ENCODE measurements at regions not wholly inside any gene's neighbourhood (a gene's known extent, or its start where the extent isn't known, plus 50 kb on each side); places are given as distances from the start of the nearest gene placed in this dataset.

DNA sequence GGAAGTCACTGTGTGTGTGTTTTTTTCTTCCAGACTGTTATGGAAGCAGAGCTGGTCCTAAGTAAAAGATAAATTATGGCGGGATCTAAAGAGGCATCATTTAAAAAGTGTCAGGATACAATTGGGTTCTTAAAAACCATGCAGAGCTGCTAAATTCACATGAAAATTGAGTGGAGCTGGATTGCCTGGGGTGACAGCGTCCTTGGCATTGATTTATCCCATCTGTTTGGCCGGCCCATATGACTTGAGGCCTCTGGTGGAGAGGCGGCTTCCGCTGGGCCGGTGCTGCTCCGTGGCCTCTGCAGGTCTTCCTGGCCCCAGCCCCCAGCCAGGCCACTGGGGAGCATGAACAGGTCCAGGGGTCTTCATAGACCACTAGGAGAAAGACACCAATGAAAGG is 165.5 kb downstream of the GLI2 start (continued):
- TF ChIP-seq RFXAP (CRISPR knock-in tag; IDR thresholded peaks at IDR 0.05; ENCODE audit: borderline replicate concordance) = no peak
- no peak for TF ChIP-seq ZNF660 (CRISPR knock-in tag; IDR thresholded peaks at IDR 0.05; ENCODE audit: borderline replicate concordance, low read depth)
- no peak for TF ChIP-seq CHD2 (IDR thresholded peaks at IDR 0.05; ENCODE audit: low read depth, low read length)

DNA sequence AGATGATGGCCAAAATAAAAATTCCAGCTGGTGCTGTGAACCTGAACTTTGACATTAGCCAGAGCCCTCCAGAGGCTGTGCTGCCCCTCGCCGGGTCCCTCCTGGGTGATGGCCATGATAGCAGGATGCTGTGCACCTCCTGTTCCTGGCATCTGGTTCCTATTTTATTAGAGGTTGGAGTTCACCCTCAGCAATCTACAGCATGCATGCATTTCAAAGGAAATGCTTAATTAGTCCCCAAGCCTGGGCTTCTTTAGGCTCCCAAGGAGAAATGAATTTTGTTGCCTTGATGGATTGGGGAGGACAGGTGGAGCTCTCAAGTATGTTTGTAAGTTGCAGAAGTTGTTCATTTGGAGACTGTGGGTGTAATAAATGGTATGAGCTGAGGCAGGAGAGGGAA is 166.9 kb downstream of the GLI2 start:
- no TSS peak for BruUV-seq (replicated peaks)

More for the DNA sequence above, 166.9 kb downstream of the GLI2 start:
- peaks cover 5 to 49% of the 10 kb centered on the region in 2 experiments for H3K27me3 ChIP-seq (ENCODE audit: control insufficient read depth in 1 of 2, insufficient read depth in 2 of 2, low read length in 2 of 2)
- H2AFZ ChIP-seq (ENCODE audit: low read length) = no peak overlapping the region
- H3K9me3 ChIP-seq (ENCODE audit: low read length) = no peaks in the 10 kb centered on the region
- no peak for ATAC-seq
- intact Hi-C loops (cut with micrococcal nuclease; ENCODE audit: unreplicated experiment) (no loop called here), in situ Hi-C loops (cut with HindIII; ENCODE audit: extremely low pct_ligation_motif_present, low pct_unique_long_range_greater_than_20kb) (no loop called here)
- H3K9ac ChIP-seq (ENCODE audit: insufficient read depth, low read depth, low read length) = no peak overlapping the region
- TF ChIP-seq, protein P1, sequence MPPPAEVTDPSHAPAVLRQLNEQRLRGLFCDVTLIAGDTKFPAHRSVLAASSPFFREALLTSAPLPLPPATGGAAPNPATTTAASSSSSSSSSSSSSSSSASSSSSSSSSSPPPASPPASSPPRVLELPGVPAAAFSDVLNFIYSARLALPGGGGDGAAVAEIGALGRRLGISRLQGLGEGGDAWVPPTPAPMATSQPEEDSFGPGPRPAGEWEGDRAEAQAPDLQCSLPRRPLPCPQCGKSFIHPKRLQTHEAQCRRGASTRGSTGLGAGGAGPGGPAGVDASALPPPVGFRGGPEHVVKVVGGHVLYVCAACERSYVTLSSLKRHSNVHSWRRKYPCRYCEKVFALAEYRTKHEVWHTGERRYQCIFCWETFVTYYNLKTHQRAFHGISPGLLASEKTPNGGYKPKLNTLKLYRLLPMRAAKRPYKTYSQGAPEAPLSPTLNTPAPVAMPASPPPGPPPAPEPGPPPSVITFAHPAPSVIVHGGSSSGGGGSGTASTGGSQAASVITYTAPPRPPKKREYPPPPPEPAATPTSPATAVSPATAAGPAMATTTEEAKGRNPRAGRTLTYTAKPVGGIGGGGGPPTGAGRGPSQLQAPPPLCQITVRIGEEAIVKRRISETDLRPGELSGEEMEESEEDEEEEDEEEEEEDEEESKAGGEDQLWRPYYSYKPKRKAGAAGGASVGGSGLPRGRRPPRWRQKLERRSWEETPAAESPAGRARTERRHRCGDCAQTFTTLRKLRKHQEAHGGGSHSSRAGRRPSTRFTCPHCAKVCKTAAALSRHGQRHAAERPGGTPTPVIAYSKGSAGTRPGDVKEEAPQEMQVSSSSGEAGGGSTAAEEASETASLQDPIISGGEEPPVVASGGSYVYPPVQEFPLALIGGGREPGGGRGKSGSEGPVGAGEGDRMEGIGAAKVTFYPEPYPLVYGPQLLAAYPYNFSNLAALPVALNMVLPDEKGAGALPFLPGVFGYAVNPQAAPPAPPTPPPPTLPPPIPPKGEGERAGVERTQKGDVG (CRISPR knock-in tag; IDR thresholded peaks at IDR 0.05; ENCODE audit: borderline replicate concordance) = no peak
- no peak for TF ChIP-seq SNAI1 (CRISPR knock-in tag; IDR thresholded peaks at IDR 0.05; ENCODE audit: borderline replicate concordance)
- TF ChIP-seq, protein P2, sequence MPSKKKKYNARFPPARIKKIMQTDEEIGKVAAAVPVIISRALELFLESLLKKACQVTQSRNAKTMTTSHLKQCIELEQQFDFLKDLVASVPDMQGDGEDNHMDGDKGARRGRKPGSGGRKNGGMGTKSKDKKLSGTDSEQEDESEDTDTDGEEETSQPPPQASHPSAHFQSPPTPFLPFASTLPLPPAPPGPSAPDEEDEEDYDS (CRISPR knock-in tag; IDR thresholded peaks at IDR 0.05) = no peak
- TF ChIP-seq, protein P3, sequence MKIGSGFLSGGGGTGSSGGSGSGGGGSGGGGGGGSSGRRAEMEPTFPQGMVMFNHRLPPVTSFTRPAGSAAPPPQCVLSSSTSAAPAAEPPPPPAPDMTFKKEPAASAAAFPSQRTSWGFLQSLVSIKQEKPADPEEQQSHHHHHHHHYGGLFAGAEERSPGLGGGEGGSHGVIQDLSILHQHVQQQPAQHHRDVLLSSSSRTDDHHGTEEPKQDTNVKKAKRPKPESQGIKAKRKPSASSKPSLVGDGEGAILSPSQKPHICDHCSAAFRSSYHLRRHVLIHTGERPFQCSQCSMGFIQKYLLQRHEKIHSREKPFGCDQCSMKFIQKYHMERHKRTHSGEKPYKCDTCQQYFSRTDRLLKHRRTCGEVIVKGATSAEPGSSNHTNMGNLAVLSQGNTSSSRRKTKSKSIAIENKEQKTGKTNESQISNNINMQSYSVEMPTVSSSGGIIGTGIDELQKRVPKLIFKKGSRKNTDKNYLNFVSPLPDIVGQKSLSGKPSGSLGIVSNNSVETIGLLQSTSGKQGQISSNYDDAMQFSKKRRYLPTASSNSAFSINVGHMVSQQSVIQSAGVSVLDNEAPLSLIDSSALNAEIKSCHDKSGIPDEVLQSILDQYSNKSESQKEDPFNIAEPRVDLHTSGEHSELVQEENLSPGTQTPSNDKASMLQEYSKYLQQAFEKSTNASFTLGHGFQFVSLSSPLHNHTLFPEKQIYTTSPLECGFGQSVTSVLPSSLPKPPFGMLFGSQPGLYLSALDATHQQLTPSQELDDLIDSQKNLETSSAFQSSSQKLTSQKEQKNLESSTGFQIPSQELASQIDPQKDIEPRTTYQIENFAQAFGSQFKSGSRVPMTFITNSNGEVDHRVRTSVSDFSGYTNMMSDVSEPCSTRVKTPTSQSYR (CRISPR knock-in tag; IDR thresholded peaks at IDR 0.05; ENCODE audit: borderline replicate concordance) = no peak
- H3K4me1 ChIP-seq (ENCODE audit: insufficient read depth, low read length) = no peaks in the 10 kb centered on the region
- CTCF ChIA-PET (ENCODE audit: low intra/inter-chr PET ratio, low total read pairs) = no interaction called here
- FAIRE-seq = no peak
- H4K20me1 ChIP-seq (ENCODE audit: insufficient read depth, low read length) = no peaks in the 10 kb centered on the region
- 0% methylated on average over 2 of the region's 2 CpGs for WGBS (ENCODE audit: low lambda C conversion rate)
- H3K4me2 ChIP-seq (ENCODE audit: low read depth, low read length) = no peak overlapping the region
- DNase-seq (ENCODE audit: low spot score) = no peak
- H3K79me2 ChIP-seq (ENCODE audit: insufficient read depth, low read length) = no peaks in the 10 kb centered on the region
- H3K36me3 ChIP-seq (replicated peaks in 1 of 2; ENCODE audit: control insufficient read depth in 1 of 2, insufficient read depth in 2 of 2, low read length in 2 of 2) = no peaks in the 10 kb centered on the region
- POLR2A ChIA-PET = no interaction called here
- H3K4me3 ChIP-seq (replicated peaks in 1 of 3; ENCODE audit: insufficient read depth in 1 of 3, low read depth in 2 of 3, low read length in 3 of 3) = no peak overlapping the region
- H3K27ac ChIP-seq (ENCODE audit: extremely low read length, insufficient read depth, low read length) = no peak overlapping the region

Measured in HepG2 (cell line).